ENCODE measurements at regions not wholly inside any gene's neighbourhood (a gene's known extent, or its start where the extent isn't known, plus 50 kb on each side); places are given as distances from the start of the nearest gene placed in this dataset.

DNA sequence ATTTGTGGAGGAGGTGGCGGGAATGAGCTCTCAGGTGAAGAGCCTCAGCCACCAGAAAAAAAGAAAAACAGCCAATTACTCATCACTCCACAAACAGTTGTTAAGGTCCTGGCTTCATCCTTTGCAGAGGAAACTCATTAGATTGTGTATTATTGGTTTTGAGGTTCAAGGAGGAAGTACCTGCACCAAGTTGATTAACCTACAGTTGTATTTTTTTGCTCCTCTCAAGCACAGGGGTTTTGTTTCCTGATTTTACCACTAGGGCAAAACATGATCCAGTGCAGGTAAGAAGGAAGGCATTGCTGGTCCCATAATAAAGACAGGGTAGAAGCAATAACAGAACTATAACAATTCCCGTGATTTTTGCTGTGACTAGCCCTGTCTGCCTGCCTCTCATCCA, 84.0 kb upstream of the QRFPR start:
- no peaks in the 10 kb centered on the region for H3K4me1 ChIP-seq (ENCODE audit: control insufficient read depth in 2 of 2, insufficient read depth in 2 of 2, low read length in 2 of 2)
- POLR2A ChIA-PET = no interaction called here
- Mint-ChIP-seq H3K27me3 (peaks cover 22 to 38% (median 33%) of the 10 kb centered on the region in 5 donors), H3K9me3 (peaks cover 6 to 29% (median 16%) of the 10 kb centered on the region in 11 donors), H3K27ac (no peak overlapping the region), H3K4me3 (no peak overlapping the region), H3K4me1 (peaks cover 0 to 3% (median 0%) of the 10 kb centered on the region in 7 donors), H3K36me3 (peaks cover 0 to 10% (median 5%) of the 10 kb centered on the region in 5 donors)
- no peak for ATAC-seq
- CTCF ChIA-PET = no interaction called here
- no peaks in the 10 kb centered on the region for H3K36me3 ChIP-seq (ENCODE audit: control insufficient read depth in 2 of 3, insufficient read depth in 3 of 3, low read length in 3 of 3)
- DNase-seq = no peak
- H3K27ac ChIP-seq (ENCODE audit: low read depth, low read length) = no peak overlapping the region
- intact Hi-C loops (cut with micrococcal nuclease) = loop anchor here (5.0 to 10.0 kb wide), 3 partner anchors 270 to 1112 kb away; no protein-coding TSS in a partner anchor
- H3K27me3 ChIP-seq (ENCODE audit: control insufficient read depth in 2 of 2, insufficient read depth in 2 of 2, low read length in 2 of 2) = no peaks in the 10 kb centered on the region
- no peaks in the 10 kb centered on the region for H3K9me3 ChIP-seq (ENCODE audit: control insufficient read depth in 2 of 3, low read length in 3 of 3)
- no peak overlapping the region for H3K4me3 ChIP-seq (ENCODE audit: low read length)

DNA sequence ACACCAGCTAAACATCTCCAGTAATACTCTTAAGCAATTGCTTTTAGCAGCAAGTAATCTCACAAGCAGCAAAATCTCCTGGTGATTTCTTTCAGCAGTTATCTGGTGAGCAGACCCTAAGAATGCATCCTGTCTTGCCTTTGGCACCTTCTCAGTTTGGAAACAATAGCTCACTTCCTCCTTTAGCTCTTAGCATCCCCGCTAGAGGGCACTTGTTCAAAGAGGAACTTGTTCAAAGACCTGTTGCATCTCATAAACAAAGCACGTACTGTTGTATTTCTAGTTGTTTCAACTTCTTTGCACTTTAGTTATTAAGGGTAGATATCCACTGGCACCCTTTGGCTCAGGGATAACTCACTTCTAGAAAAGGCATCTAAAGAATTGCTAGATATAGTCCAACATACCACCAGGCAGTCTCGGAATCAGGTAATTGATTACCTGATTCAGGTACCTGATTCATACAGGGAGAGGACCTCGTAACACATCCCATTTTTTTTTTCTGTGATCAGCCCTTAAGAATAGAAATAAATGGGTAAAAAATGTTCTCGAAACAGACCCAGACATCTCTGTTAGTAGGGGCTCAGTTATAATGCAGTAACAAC, 81.9 kb upstream of the QRFPR start:
- Histone ChIP-seq H3K27me3 (ENCODE audit: control insufficient read depth in 2 of 2, insufficient read depth in 2 of 2, low read length in 2 of 2) (no peaks in the 10 kb centered on the region), H3K4me1 (ENCODE audit: control insufficient read depth in 2 of 2, insufficient read depth in 2 of 2, low read length in 2 of 2) (no peaks in the 10 kb centered on the region), H3K27ac (ENCODE audit: low read depth, low read length) (no peak overlapping the region), H3K36me3 (ENCODE audit: control insufficient read depth in 2 of 3, insufficient read depth in 3 of 3, low read length in 3 of 3) (no peaks in the 10 kb centered on the region), H3K4me3 (ENCODE audit: low read length) (no peak overlapping the region), H3K9me3 (ENCODE audit: control insufficient read depth in 2 of 3, low read length in 3 of 3) (no peaks in the 10 kb centered on the region)
- H3K9me3 Mint-ChIP-seq = peaks cover 5 to 16% (median 9%) of the 10 kb centered on the region in 11 donors
- POLR2A ChIA-PET = no interaction called here
- intact Hi-C loops (cut with micrococcal nuclease) = loop anchor here (1.0 to 10.0 kb wide), 4 partner anchors 264 to 1115 kb away; no protein-coding TSS in a partner anchor
- peaks cover 0 to 7% (median 0%) of the 10 kb centered on the region in 5 donors for H3K36me3 Mint-ChIP-seq
- ATAC-seq = peak; percentile 76
- CTCF ChIA-PET = no interaction called here
- H3K4me1 Mint-ChIP-seq = peaks cover 0 to 3% (median 0%) of the 10 kb centered on the region in 7 donors
- H3K4me3 Mint-ChIP-seq = no peak overlapping the region
- peaks cover 32 to 39% (median 33%) of the 10 kb centered on the region in 5 donors for H3K27me3 Mint-ChIP-seq
- peak in 7 of 9 donors; percentile 15 to 49 (median 37) for DNase-seq
- H3K27ac Mint-ChIP-seq = no peak overlapping the region

DNA sequence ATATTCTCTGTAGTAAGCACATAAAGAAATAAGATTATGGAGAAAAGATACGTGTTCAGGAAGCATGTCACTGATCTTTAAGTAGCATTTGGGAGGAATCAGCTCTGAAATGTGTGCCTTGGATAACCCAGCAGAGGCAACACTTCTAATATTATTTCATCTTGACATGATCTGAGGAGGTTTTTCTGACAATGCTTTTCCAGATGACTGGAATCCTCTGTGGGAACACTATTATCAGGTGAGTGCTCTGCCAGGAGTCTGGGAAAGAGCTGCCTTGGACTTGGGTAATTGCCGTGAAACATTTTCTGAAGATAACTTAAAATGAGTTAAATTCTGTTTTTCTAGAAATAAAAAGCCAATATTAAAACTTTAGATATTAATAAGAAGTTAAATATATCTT, 78.2 kb upstream of the QRFPR start:
- no peak overlapping the region for H3K4me3 ChIP-seq (ENCODE audit: low read length)
- H3K36me3 ChIP-seq (ENCODE audit: control insufficient read depth in 2 of 3, insufficient read depth in 3 of 3, low read length in 3 of 3) = no peaks in the 10 kb centered on the region
- peaks cover 27 to 37% (median 33%) of the 10 kb centered on the region in 5 donors for H3K27me3 Mint-ChIP-seq
- no peak for ATAC-seq
- H3K27ac Mint-ChIP-seq = no peak overlapping the region
- H3K27me3 ChIP-seq (ENCODE audit: control insufficient read depth in 2 of 2, insufficient read depth in 2 of 2, low read length in 2 of 2) = peaks cover 0 to 5% of the 10 kb centered on the region in 2 donors
- ChIA-PET POLR2A (no interaction called here), CTCF (interaction anchor here (0.7 to 1.1 kb wide), 2 partner anchors 24 to 85 kb away, joined by 3 to 4 read pairs; no protein-coding TSS in a partner anchor)
- no peaks in the 10 kb centered on the region for H3K36me3 Mint-ChIP-seq
- intact Hi-C loops (cut with micrococcal nuclease) = no loop called here
- H3K4me3 Mint-ChIP-seq = no peak overlapping the region
- H3K4me1 Mint-ChIP-seq = peaks cover 0 to 3% (median 0%) of the 10 kb centered on the region in 7 donors
- H3K9me3 ChIP-seq (ENCODE audit: control insufficient read depth in 2 of 3, low read length in 3 of 3) = no peaks in the 10 kb centered on the region
- no peak for DNase-seq
- no peak overlapping the region for H3K27ac ChIP-seq (ENCODE audit: low read depth, low read length)
- no peaks in the 10 kb centered on the region for H3K9me3 Mint-ChIP-seq
- no peaks in the 10 kb centered on the region for H3K4me1 ChIP-seq (ENCODE audit: control insufficient read depth in 2 of 2, insufficient read depth in 2 of 2, low read length in 2 of 2)

DNA sequence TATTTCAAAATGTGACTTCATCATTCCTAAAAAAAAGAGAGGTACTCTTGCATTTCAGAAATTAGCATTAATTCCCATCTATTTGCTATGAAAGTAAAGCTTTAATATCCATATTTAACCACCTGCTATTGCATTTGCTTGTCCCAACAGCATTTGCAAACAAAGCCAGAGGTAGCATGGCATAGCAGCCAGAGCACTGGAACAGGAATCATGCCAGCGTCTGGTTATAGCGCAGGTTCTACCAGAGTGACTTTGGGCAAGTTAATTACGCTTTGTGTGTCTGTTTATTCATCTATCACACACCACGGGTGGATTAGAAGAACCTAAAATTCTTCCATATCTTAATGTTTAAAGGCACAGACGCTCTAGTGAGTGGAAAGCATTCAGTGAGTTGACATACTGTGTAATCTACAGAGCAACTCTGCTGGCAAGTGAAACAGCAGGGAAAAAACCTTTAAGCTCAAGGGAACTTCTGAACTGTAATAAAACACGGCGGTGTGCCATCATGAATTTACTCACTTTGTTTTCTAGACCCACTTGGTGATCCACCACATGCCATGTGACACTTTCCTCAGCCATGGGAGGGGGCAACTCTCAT, 76.6 kb upstream of the QRFPR start:
- ChIA-PET POLR2A (no interaction called here), CTCF (no interaction called here)
- Histone ChIP-seq H3K36me3 (ENCODE audit: control insufficient read depth in 2 of 3, insufficient read depth in 3 of 3, low read length in 3 of 3) (no peaks in the 10 kb centered on the region), H3K9me3 (ENCODE audit: control insufficient read depth in 2 of 3, low read length in 3 of 3) (no peaks in the 10 kb centered on the region), H3K27ac (ENCODE audit: low read depth, low read length) (no peak overlapping the region), H3K4me1 (ENCODE audit: control insufficient read depth in 2 of 2, insufficient read depth in 2 of 2, low read length in 2 of 2) (no peaks in the 10 kb centered on the region), H3K4me3 (ENCODE audit: low read length) (no peak overlapping the region), H3K27me3 (ENCODE audit: control insufficient read depth in 2 of 2, insufficient read depth in 2 of 2, low read length in 2 of 2) (peaks cover 0 to 5% of the 10 kb centered on the region in 2 donors)
- Mint-ChIP-seq H3K9me3 (no peaks in the 10 kb centered on the region), H3K4me3 (no peak overlapping the region), H3K27ac (no peak overlapping the region), H3K4me1 (peaks cover 0 to 2% (median 0%) of the 10 kb centered on the region in 7 donors), H3K36me3 (no peaks in the 10 kb centered on the region), H3K27me3 (peaks cover 30 to 41% (median 34%) of the 10 kb centered on the region in 5 donors)
- ATAC-seq = no peak
- DNase-seq = no peak
- intact Hi-C loops (cut with micrococcal nuclease) = no loop called here

DNA sequence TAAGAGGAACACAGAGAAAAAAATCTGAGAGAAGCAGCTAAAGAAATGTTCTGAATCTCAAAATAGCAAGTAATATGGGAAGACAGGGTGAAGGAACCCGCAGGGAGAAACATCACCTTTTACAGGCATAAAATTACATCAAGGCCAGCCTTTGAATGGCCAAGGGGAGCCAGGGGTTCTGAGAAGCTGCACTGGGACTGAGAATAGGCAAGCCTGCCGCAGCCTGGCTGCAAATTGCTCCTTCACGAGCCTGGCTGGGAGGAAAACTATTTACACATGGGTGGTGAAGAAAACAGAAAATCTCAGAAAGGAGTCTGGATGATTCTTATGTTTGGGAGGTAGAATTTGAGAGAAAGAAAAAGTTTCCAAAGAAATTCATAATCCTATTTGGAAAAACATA, 74.5 kb upstream of the QRFPR start:
- peaks cover 0 to 4% (median 0%) of the 10 kb centered on the region in 7 donors for H3K4me1 Mint-ChIP-seq
- no peak for ATAC-seq
- H3K27me3 Mint-ChIP-seq = peaks cover 22 to 38% (median 31%) of the 10 kb centered on the region in 5 donors
- CTCF ChIA-PET = no interaction called here
- Histone ChIP-seq H3K9me3 (ENCODE audit: control insufficient read depth in 2 of 3, low read length in 3 of 3) (no peaks in the 10 kb centered on the region), H3K27ac (ENCODE audit: low read depth, low read length) (no peak overlapping the region), H3K36me3 (ENCODE audit: control insufficient read depth in 2 of 3, insufficient read depth in 3 of 3, low read length in 3 of 3) (no peaks in the 10 kb centered on the region), H3K4me3 (ENCODE audit: low read length) (no peak overlapping the region), H3K4me1 (ENCODE audit: control insufficient read depth in 2 of 2, insufficient read depth in 2 of 2, low read length in 2 of 2) (no peaks in the 10 kb centered on the region), H3K27me3 (ENCODE audit: control insufficient read depth in 2 of 2, insufficient read depth in 2 of 2, low read length in 2 of 2) (peaks cover 0 to 5% of the 10 kb centered on the region in 2 donors)
- H3K9me3 Mint-ChIP-seq = no peaks in the 10 kb centered on the region
- POLR2A ChIA-PET = no interaction called here
- H3K27ac Mint-ChIP-seq = no peak overlapping the region
- intact Hi-C loops (cut with micrococcal nuclease) = no loop called here
- DNase-seq = no peak
- no peak overlapping the region for H3K4me3 Mint-ChIP-seq
- no peaks in the 10 kb centered on the region for H3K36me3 Mint-ChIP-seq

DNA sequence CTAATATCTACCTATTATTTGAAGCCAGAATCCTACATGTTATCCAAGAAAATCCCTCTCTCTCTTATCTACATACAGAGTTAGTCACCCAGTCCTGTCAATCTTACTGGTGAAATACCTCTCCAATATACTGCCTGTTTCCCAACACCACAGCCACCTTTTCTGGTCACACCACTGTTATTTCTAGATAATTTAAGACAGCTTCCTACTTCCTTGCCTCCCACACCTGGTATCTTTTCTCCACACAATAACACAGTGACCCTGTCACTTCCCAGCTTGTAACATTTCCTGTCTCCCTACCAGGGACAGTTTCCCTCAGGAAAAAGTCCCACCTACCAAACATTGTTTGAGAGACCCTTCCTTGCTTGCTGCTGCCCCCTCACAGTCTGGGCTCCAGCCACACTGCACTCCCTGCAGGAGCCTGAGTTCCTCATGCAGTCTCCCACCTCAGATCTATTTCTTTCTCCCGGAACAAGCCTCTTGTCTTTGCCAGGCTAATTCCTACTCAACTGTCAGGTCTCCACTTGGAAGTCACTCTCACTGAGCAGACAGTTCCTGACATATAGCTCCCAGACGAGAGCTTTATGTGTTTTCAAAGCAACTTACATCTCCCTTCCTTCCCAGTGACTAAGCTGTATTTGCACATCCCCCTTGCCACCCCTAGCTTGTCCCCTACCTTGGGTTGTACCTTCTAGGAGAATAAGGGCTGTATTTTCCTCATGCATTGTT, 73.6 kb upstream of the QRFPR start:
- H3K9me3 ChIP-seq (ENCODE audit: control insufficient read depth in 2 of 3, low read length in 3 of 3) = no peaks in the 10 kb centered on the region
- DNase-seq (no peak), ATAC-seq (no peak)
- CTCF ChIA-PET = no interaction called here
- H3K36me3 ChIP-seq (ENCODE audit: control insufficient read depth in 2 of 3, insufficient read depth in 3 of 3, low read length in 3 of 3) = no peaks in the 10 kb centered on the region
- Mint-ChIP-seq H3K4me3 (no peak overlapping the region), H3K4me1 (peaks cover 0 to 4% (median 0%) of the 10 kb centered on the region in 7 donors), H3K9me3 (no peaks in the 10 kb centered on the region), H3K27me3 (peaks cover 22 to 38% (median 33%) of the 10 kb centered on the region in 5 donors), H3K36me3 (no peaks in the 10 kb centered on the region), H3K27ac (no peak overlapping the region)
- H3K27me3 ChIP-seq (ENCODE audit: control insufficient read depth in 2 of 2, insufficient read depth in 2 of 2, low read length in 2 of 2) = peaks cover 0 to 5% of the 10 kb centered on the region in 2 donors
- H3K4me3 ChIP-seq (ENCODE audit: low read length) = no peak overlapping the region
- POLR2A ChIA-PET = no interaction called here
- H3K27ac ChIP-seq (ENCODE audit: low read depth, low read length) = no peak overlapping the region
- intact Hi-C loops (cut with micrococcal nuclease) = no loop called here
- H3K4me1 ChIP-seq (ENCODE audit: control insufficient read depth in 2 of 2, insufficient read depth in 2 of 2, low read length in 2 of 2) = no peaks in the 10 kb centered on the region

All from naive thymus-derived CD4-positive, alpha-beta T cell (primary cell).